ENCODE measurements at regions not wholly inside any gene's neighbourhood (a gene's known extent, or its start where the extent isn't known, plus 50 kb on each side); places are given as distances from the start of the nearest gene placed in this dataset.

DNA sequence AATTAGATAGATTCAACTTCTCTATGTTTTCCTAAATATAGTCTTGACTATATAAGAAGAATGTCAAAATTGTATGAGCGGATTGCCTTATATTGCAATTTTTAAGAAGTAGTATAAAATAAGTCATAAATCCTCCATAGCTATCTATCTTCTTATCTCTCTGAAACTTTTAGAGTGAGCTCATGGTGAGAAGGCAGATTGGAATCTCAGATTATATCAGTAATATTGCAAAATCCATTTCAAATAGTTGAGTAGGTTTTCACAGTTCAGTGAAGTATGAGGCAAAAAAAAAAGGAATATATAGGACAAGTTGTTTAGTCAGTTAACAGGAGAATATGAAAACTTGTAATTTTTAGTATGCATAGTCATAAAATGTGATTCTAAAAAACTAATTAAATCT is 156.4 kb downstream of the FAM174A start:
- DNase-seq (ENCODE audit: low spot score) (no peak), ATAC-seq (no peak)
- Histone ChIP-seq H3K4me2 (no peak overlapping the region), H3K4me3 (no peak overlapping the region), H3K36me3 (ENCODE audit: insufficient read depth) (no peaks in the 10 kb centered on the region), H4K20me1 (replicated peaks; ENCODE audit: insufficient read depth) (no peaks in the 10 kb centered on the region), H3K27ac (ENCODE audit: low read depth) (no peak overlapping the region), H3K4me1 (ENCODE audit: insufficient read depth) (no peaks in the 10 kb centered on the region), H3K79me2 (replicated peaks; ENCODE audit: insufficient read depth) (no peaks in the 10 kb centered on the region), H3K9me2 (ENCODE audit: insufficient read depth) (no peaks in the 10 kb centered on the region; the same call in 1 of the 2 replicates), H3K27me3 (ENCODE audit: insufficient read depth) (no peaks in the 10 kb centered on the region), H2AFZ (no peak overlapping the region), H3F3A (replicated peaks; ENCODE audit: low read depth) (no peaks in the 10 kb centered on the region)
- TF ChIP-seq CTCF (conservative IDR thresholded peaks at IDR 0.05; ENCODE audit: low read depth in 2 of 2) (no peak), EZH2phosphoT487 (IDR thresholded peaks at IDR 0.05; ENCODE audit: unreplicated experiment) (no peak), EZH2 (IDR thresholded peaks at IDR 0.05; ENCODE audit: low read depth, unreplicated experiment) (no peak), POLR2AphosphoS5 (IDR thresholded peaks at IDR 0.05; ENCODE audit: low read depth) (no peak), NANOG (IDR thresholded peaks at IDR 0.05; ENCODE audit: borderline replicate concordance) (no peak), STAT1 (IDR thresholded peaks at IDR 0.05; ENCODE audit: unreplicated experiment) (no peak), ETS1 (IDR thresholded peaks at IDR 0.05) (no peak), ZNF331 (CRISPR knock-in tag; IDR thresholded peaks at IDR 0.05; ENCODE audit: low read depth) (no peak), ZNF114 (CRISPR knock-in tag; IDR thresholded peaks at IDR 0.05) (no peak), CREB1 (CRISPR knock-in tag; IDR thresholded peaks at IDR 0.05; ENCODE audit: low read depth) (no peak), ZNF462 (CRISPR knock-in tag; IDR thresholded peaks at IDR 0.05) (no peak), JUNB (IDR thresholded peaks at IDR 0.05; ENCODE audit: unreplicated experiment) (no peak)
- TF ChIP-seq, protein P1, sequence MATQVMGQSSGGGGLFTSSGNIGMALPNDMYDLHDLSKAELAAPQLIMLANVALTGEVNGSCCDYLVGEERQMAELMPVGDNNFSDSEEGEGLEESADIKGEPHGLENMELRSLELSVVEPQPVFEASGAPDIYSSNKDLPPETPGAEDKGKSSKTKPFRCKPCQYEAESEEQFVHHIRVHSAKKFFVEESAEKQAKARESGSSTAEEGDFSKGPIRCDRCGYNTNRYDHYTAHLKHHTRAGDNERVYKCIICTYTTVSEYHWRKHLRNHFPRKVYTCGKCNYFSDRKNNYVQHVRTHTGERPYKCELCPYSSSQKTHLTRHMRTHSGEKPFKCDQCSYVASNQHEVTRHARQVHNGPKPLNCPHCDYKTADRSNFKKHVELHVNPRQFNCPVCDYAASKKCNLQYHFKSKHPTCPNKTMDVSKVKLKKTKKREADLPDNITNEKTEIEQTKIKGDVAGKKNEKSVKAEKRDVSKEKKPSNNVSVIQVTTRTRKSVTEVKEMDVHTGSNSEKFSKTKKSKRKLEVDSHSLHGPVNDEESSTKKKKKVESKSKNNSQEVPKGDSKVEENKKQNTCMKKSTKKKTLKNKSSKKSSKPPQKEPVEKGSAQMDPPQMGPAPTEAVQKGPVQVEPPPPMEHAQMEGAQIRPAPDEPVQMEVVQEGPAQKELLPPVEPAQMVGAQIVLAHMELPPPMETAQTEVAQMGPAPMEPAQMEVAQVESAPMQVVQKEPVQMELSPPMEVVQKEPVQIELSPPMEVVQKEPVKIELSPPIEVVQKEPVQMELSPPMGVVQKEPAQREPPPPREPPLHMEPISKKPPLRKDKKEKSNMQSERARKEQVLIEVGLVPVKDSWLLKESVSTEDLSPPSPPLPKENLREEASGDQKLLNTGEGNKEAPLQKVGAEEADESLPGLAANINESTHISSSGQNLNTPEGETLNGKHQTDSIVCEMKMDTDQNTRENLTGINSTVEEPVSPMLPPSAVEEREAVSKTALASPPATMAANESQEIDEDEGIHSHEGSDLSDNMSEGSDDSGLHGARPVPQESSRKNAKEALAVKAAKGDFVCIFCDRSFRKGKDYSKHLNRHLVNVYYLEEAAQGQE (IDR thresholded peaks at IDR 0.05; ENCODE audit: unreplicated experiment) = no peak
- Mint-ChIP-seq H3K9me3 (peaks cover 4% of the 10 kb centered on the region; the same call in 1 of the 3 replicates), H3K4me3 (no peak overlapping the region), H3K36me3 (ENCODE audit: low read depth) (peaks cover 5% of the 10 kb centered on the region; the same call in 1 of the 3 replicates), H3K27ac (no peak overlapping the region), H3K4me1 (no peaks in the 10 kb centered on the region), H3K27me3 (ENCODE audit: insufficient read depth, low read depth, poor library complexity) (no peaks in the 10 kb centered on the region)

All from GM23338 (cell line).